Adrenal gland (tissue), 5 donors: ENCODE measurements at regions not wholly inside any gene's neighbourhood (a gene's known extent, or its start where the extent isn't known, plus 50 kb on each side); places are given as distances from the start of the nearest gene placed in this dataset.

ENCODE experiments used
- POLR2A ChIP-seq, 2 donors: fragments of 450-650 bp; IDR thresholded peaks; one replicate each; pipeline ENCODE4 v1.6.1; 2017; ENCODE audit warnings: antibody characterized with exemption in 2 of 2, mild to moderate bottlenecking in 2 of 2, moderate library complexity in 1 of 2
- TF ChIP-seq, protein P1 (sequence below), 6 experiments: fragments of 450-650 bp in 4 of 6; fragments of 200-600 bp in 2 of 6; sonication (generic) in 1 of 6; IDR thresholded peaks; 1 replicate in 5 of 6; 2 replicates in 1 of 6; pipeline versions ENCODE4 v1.5.1 to v1.8.0; 2016 to 2021; ENCODE audit warnings: antibody characterized with exemption in 6 of 6, mild to moderate bottlenecking in 2 of 6, moderate library complexity in 1 of 6
- donor health status: DM: no; HTN: no; CAD: no.

DNA sequence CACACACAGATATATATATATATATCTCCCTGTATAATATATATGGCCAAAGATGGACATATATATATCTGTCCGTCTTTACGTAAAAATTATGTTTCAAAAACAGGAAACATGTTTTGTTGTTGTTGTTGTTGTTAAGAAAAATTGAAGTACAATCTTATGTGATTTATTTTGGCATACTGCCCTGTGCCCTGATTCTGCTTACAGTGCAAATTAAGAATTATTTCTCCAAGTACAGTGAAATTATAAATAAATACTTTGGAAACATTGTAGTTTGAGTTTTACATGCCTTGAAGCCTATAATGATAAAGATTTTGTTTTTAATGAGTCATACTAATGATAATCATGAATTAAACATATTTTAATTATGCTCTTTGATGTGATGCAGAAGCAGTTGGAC, 994.9 kb downstream of the DIPK2A start:
- TF ChIP-seq, protein P1, sequence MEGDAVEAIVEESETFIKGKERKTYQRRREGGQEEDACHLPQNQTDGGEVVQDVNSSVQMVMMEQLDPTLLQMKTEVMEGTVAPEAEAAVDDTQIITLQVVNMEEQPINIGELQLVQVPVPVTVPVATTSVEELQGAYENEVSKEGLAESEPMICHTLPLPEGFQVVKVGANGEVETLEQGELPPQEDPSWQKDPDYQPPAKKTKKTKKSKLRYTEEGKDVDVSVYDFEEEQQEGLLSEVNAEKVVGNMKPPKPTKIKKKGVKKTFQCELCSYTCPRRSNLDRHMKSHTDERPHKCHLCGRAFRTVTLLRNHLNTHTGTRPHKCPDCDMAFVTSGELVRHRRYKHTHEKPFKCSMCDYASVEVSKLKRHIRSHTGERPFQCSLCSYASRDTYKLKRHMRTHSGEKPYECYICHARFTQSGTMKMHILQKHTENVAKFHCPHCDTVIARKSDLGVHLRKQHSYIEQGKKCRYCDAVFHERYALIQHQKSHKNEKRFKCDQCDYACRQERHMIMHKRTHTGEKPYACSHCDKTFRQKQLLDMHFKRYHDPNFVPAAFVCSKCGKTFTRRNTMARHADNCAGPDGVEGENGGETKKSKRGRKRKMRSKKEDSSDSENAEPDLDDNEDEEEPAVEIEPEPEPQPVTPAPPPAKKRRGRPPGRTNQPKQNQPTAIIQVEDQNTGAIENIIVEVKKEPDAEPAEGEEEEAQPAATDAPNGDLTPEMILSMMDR (IDR thresholded peaks at IDR 0.05): no peak
- no peak for TF ChIP-seq POLR2A (IDR thresholded peaks at IDR 0.05)
